MM.1S (cell line): ENCODE measurements at regions not wholly inside any gene's neighbourhood (a gene's known extent, or its start where the extent isn't known, plus 50 kb on each side); places are given as distances from the start of the nearest gene placed in this dataset.

Experiments used
- CTCF ChIP-seq: fragments of 300-600 bp; sonication (generic); IDR thresholded peaks from 2 replicates; pipeline ENCODE4 v1.5.1; 2016; ENCODE audit warnings: antibody characterized with exemption, low read length, mixed read lengths
- EZH2 ChIP-seq: fragments of 300-600 bp; sonication (generic); optimal IDR thresholded peaks from 2 replicates; pipeline ENCODE3; 2017; ENCODE audit warnings: low read depth, mild to moderate bottlenecking, antibody characterized with exemption, low read length, mixed read lengths

GRCh38 chr19:27794494-27795042 is 1418.4 kb downstream of the UQCRFS1 start:
- TF ChIP-seq CTCF (no peak), EZH2 (no peak)
